MV-4-11 (cell line): ENCODE measurements at regions not wholly inside any gene's neighbourhood (a gene's known extent, or its start where the extent isn't known, plus 50 kb on each side); places are given as distances from the start of the nearest gene placed in this dataset.
A peak's percentile ranks its signal among the peaks of the same experiment; 100 is the strongest.
"Not testable (repeated sequence)": the region's sequence is repeated elsewhere in the genome, so short reads cannot be mapped to it uniquely, and the experiment has no call there.

ENCODE experiments used
- DNase-seq: peaks from one replicate; lab custom pipeline; 2025; lab: John Stamatoyannopoulos, UW

DNA sequence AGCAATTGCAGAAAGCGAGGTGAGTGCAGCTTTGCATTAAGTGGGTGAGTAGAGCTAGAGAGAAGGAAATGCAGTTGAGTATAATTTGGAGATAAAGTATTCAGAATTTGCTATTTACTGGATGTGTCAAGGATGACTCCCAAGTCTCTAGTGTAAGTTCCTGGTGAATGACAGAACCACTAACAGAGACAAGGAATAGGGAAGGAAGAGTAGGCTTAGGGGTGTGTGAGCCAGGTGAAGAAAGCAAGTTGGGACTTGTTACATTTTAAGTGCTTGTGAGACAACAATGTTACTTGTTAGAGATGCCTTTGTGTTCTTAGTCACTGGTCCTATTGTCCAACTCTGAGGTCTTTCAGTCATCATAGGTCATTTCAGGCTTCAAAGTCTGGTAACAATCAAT is 70.8 kb downstream of the TBC1D26 start:
- DNase-seq, result not testable (repeated sequence)

DNA sequence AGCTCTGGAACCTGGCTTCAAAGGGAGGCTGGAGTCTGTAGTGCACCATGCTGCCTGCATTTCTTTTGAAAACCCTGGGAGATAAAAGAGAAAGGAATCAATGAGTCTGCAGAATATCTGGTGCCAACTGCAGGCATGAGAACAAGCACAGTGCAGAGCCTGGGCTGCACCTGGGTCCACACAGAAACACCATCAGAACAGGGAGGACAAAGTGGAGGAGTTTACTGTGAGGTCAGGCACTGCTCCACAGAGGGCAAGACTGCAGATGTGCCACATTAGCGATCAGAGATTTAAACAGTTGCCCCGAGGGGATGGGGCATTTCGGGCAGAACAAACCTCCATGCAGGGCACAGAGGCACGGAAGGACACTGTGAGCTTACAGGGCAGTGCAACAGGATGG is 74.7 kb downstream of the TBC1D26 start:
- not testable (repeated sequence) for DNase-seq

DNA sequence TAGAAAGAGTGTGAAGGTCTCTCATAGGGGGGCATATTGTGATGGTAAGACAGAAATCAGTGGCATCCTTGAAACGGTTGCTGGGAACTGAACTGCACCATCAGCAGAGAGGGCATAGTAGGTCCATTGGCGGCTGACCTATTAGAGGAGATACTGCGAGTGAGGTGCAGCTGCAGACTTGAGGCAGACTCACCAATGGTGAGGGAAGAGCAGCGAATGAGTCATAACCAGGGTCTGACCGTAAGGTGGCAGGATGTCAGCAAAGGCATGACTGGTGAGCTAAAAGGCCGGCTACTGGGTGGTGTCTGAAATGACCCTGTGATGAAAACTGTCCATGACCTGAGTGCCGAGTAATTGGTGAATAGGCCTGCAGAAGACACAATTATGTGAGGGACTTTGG is 81.3 kb downstream of the TBC1D26 start:
- not testable (repeated sequence) for DNase-seq

DNA sequence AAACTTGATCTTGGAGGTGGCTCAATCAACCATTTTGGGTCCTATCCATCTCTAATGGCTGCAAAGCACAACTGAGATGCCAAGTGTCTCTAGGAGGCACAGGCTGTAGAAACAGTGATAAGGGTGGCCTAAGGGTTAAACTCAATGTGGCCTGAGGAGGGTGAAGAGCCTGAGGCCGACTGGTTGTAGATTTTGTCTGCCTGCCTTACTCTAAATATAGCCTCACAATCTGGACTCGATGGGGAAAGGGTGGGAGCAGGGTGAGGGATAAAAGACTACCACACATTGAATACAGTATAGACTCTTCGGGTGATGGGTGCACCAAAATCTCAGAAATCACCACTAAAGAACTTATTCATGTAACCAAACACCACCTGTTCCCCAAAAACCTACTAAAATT is 81.9 kb downstream of the TBC1D26 start:
- not testable (repeated sequence) for DNase-seq

DNA sequence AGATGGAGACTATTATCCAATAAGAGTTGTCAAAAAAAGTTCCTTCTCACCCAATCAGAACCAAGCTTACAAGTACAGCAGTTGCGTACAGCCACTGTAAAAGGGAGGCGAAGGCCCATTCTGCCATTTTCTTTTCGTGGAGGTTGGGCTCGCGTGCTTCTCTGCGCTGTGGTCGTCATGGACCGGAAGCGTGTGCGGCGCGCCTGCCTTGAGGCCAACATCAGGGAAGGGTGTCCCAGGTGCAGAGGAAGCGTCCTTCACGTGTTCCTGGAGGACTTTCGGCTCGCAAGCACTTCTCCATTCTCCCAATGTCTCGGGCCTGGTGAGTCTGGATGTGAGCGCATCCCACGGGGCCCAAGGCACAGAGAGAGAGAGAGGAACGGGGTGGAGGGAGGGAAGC is 85.8 kb downstream of the TBC1D26 start:
- not testable (repeated sequence) for DNase-seq

DNA sequence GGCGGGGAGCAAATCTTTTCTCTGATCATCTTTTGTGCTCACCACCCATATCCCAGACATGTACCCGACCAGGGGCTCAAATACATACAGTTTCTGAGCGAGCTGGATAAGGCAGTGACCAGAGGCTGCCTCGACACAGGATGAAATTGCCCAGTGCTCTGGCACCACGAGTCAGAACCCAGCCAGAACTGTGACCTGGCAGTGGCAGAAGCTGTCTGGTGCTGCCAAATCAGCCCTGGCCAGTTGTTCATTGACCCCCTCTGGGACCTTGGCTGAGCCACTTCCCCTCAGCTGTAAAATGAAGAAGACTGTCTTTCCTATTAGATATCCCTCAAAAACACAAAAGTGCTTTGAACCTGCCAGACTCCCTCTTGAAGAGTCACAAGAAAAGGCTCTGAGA is 90.2 kb downstream of the TBC1D26 start:
- DNase-seq, result not testable (repeated sequence)

DNA sequence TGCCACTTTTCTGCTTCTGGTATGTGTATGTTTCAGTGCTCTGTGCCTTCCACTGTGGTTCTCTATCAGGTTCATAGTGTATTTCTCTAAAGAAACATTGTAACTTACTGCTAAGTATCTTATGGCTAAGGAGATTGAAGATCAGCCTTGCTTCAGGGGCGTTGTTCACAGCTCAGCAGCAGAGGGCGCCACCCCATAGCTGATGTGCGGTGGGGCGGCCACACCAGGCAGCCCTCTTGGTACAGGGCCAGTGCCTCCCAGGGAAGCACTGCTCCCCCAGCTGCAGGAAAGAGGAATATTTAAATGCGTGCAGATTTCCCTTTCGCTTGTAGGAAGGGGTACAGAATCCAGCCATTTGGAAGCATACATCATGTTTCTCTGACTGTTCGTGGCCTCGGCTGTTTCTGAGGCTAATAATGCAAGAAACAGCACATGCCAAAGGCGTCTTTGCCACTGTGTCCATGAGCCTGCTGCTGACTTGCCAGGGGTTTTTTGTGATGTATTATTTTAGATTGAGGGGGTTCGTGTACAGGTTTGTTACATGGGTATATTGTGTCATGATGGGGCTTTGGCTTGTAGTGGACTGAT is 96.7 kb downstream of the TBC1D26 start:
- DNase-seq, result peak; percentile 68

DNA sequence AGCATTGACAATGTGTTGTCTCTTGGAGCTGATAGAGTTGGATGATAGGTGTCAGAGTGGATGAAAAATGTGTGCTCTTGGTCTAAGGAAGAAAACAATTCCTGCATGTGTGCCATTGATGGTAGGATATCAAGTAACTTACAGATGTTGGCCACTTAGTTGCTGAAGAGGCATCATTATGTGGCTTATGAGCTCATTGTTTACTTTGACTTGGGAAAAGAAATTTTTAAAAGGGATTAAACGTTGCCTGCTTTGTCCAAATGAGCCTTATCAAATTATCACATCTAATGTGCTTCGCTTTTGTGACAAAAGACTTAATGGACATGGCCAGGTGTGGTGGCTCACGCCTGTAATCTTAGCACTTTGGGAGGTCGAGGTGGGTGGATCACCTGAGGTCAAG is 98.1 kb downstream of the TBC1D26 start:
- DNase-seq, result not testable (repeated sequence)

DNA sequence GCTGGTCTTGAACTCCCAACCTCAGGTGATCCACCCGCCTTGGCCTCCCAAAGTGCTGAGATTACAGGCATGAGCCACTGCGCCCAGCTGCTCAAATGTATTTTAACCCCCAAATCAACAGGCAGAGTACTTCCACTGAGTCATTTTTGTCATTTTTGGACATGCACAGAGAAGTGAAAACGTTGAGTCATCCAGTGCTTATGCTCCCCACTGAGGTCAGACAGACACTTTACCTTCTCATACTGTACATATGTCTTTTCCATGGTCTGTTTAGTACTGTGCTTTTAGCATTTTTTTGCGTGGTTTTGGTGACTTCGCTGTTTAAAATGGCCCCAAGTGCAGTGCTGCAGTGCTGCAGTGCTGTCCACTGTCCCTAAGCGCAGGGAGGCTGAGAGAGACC is 99.1 kb downstream of the TBC1D26 start:
- DNase-seq, result peak; percentile 95

DNA sequence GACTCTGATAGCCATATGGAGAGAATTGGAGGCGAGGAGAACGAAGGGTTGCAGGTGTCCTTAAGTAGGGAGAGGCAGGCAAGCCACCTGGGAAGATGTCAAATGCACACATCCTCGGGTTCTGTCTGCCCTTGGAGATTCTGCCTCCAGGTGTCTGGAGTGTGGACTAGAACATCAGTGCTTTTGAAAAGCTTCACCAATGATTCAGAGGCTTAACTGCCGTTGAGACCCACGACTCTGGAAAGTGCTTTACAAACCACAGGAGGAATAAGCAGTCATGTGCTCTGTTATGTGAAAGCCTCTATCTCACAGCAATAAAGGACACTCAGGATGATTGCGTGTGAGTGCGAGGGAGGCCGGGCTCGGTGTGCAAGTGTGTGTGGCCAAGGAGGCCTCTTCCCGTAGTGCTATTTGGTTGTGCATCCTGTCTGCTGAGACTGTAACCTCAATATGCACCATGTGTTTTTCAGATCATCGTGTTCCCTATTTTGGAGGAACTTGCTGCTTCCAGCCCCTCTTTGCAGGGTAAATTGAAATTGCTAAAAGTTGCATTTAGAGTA is 100.9 kb downstream of the TBC1D26 start:
- peak; percentile 88 for DNase-seq

DNA sequence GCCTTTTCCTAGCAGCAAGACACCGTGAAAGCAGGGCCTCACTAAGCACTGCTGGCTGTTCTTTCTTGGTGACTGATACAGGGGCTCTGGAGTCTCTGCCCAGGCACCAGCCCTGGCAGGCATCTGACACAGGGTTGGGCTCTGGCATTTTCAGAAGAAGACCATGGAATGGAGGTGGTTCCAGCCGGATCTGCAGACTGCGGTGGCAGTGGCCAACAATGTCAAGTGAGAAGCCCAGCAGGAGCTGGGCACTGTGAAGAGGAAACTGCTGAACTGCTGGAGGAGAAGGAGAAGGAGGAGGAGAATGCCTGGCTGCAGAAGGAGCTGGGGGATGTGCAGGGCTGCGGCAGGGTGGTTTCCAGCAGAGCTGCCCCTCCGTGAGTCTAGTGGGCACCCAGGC is 101.8 kb downstream of the TBC1D26 start:
- DNase-seq, result not testable (repeated sequence)

DNA sequence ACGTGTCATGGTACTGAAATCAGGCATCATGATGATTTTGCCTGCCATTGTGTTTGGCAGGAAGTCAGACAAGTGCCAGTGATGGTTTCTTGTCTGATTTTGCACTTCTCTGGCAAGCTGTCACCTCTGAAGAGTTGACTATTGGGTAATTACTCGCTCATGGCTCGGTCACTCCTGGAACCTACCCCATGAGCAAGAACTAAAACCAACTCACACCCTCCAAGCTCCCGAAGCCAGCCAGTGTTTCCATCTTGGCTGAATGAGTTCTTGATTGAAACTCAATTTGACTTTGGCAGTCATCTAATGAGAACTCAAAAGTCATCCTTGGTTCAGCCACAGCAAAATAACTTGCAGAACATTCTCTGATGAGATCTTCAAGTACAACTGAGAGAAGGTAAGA is 103.4 kb downstream of the TBC1D26 start:
- DNase-seq, result not testable (repeated sequence)

DNA sequence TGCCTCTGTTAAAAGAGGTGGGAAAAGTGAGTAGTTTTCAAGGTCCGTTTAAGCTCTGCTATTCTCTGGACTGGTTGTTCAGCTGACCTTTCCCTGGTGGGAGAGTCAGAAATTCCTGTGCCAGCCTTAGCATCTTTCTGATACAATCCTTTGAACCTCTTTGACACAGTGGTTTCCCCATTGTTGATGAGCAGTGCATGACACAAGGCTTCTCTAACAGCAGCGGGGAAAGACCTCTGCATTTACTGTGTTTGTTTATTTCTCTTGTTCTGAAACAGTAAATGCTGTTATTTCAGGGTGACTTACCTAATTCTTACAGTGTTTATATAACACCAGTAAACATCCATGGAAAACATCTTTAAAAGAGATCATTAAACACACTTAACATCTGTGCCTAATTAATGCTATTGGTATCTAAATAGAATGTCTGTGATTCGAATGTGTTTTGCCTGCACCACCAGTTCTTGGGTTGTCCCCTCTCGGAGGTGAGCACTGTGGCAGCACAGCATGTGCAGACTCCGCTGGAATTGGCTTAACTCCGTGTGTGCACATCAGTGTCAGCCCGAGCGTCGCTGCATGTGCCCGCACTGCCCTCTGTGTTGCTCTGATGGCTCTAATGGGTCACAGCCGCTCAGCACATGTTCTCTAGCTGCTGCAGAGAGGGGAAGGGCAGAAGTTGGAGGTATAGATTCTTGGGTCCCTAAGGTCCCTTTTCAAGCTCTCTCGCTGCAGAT is 104.3 kb downstream of the TBC1D26 start:
- not testable (repeated sequence) for DNase-seq

DNA sequence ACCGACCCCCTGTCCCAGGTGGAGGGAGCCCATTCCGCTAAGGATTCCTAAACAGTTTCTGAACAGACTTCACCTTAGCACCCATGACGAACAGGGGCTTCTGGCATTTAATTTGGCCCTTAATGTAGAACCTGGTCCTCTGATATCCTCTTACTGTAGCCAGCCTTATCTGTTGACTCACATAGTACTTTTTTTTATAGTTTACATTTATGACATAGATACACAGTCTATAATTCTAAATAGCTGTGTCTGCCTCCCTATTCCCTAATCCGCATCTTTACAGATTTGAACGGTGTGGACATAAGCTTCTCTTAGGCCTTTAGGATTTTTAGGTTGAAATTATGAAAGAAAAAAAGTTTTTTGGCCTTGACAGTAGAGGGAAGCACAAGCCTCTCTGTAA is 104.9 kb downstream of the TBC1D26 start:
- DNase-seq, result not testable (repeated sequence)

DNA sequence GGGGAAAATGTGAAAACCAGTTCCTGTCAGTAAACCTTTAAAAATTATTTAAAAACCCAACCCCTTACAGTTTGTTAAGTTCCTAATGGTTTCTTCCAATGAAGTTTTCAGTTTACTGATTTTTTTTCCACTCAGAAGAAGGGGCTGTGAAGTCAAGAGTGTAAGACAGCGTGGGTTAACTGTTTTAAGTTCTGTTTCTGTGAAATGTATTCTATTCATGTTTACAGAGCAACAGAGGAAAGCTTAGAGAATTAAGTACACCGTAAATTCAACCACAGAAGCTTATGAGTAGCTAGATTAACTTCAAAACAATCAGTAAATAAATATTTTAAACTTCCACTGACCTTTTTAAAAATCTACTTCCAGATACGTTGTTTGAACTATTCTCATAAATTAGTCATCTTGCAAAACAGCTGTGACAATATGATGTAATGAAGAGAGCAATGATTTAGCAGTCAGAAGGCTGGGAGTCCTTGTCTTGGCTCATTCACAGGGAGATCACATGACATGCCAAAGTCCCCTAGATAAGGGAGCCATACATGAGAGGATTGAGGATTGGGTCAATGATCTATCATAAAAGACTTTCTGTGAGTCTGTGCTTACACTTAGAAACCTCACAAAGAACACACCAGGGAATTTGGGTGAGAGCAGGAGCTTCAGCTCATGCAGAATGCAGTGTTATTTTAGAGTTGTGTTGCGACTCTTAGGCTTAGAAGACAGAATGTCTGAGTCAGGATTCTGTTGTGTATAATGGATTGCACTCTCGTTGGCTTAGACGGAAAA is 97.3 kb upstream of the ADORA2B start:
- DNase-seq, result not testable (repeated sequence)

DNA sequence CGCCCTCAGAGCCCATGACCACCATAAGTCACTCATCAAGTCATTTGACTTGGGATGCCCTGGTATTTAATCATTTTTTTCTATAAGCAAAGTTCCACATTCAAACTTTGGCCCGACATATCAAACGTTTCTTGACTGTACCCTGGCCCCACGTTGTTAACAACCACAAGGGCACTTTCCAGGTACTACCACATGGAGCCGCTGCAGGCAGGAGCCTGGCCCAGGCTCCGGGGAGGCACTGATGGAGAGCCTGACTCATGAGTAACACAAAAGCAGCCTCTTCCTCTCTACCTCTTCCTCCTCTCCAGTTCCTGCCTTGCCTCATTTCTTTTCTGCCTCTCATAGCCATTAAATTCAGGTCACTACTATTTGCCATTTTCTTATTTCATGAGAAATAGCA is 95.9 kb upstream of the ADORA2B start:
- peak; percentile 82 for DNase-seq

DNA sequence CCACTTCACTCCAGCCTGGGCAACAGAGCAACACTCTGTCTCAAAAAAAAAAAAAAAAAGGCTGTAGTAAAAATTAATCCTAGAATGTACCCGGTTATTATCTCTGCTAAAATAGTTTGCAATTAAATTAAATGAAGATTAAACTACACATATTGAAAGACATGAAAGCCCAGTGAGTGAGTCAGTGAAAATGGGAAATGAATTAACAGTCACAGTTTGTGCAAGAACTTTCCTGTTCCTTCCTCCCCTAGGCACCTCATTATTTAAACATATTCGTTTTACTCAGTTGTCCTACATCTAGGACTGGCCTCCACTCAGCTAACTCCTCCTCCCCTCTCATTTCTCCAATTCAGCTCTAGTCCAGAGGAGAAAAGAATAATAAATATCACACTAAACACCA is 94.9 kb upstream of the ADORA2B start:
- peak; percentile 21 for DNase-seq

DNA sequence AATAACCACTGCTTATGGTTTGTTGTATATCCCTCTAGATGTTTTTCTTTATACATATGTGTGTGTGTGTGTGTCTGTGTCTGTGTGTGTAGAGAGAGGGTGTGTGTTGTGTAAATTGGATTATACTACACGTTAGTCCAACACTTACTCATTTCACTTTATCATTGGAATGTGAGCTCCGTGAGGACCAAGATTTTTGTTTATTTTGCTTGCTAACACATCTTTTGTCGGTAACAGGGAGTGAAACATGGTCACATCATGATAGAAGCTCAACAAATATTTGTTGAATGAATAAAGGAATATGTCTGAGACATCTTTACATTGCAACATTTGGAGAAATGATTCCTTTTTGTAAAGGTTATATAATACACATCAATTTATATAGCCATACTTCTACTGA is 94.2 kb upstream of the ADORA2B start:
- DNase-seq, result not testable (repeated sequence)

DNA sequence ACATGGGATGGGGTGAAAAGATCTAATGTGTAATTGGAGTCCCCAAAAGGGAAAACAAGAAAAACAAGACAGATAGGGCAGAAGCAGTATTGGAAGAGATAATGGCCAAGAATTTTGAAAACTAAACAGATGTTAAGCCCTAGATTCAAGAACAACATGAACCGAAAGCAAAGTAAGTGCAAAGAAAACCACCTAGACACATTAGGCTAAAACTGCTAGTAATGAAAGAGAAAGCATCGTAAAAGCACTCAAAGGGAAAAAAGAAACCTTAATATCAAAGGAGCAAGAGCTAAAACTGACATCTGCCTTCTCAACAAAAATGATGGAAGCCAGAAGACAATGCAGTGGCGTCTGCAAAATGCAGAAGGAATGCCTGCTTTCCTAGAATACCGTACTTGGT is 92.1 kb upstream of the ADORA2B start:
- DNase-seq, result not testable (repeated sequence)

DNA sequence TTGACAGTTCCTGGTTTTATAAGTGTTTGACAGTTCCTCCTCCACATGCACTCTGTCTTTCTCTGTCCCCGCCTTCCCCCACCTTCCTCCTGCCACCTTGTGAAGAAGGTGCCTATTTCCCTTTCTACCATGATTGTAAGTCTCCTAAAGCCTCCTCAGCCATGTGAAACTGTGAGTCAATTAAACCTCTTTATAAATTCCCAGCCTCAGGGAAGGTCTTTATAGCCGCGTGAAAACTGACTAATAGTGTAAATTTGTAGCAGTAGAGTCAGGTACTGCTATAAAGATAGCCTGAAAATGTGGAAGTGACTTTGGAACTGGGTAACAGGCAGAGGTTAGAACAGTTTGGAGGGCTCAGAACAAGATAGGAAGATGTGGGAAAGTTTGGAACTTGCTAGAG is 88.7 kb upstream of the ADORA2B start:
- not testable (repeated sequence) for DNase-seq

DNA sequence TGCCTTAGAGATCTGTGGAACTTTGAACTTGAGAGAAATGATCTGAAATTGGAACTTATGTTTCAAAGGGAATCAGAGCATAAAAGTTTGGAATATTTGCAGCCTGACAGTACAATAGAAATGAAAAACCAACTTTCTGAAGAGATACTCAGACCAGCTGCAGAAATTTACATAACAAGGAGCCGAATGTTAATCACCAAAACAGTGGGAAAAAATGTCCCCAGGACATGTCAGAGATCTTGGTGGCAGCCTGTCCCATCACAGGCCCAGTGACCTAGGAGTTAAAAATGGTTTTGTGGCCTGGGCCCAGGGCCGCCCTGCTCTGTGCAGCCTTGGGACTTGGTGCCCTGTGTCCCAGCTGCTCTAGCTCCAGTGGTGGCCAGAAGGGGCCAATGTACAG is 88.2 kb upstream of the ADORA2B start:
- not testable (repeated sequence) for DNase-seq

DNA sequence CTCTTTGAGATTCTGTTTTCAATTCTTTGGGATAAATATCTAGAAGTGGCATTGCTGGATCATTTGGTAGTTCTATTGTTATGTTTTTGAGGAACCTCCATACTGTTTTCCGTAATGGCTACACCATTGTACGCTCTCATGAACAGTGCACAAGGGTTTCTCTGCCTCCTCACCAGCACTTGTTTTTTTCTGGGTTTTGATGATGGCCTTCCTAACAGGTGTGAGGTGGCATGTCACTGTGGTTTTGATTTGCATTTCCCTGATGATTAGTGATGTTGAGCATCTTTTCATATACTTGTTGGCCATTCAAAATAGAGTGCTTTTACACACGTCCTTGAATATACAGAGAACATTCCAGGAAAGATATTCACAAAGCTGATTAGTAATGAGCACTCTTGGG is 86.8 kb upstream of the ADORA2B start:
- DNase-seq, result not testable (repeated sequence)

DNA sequence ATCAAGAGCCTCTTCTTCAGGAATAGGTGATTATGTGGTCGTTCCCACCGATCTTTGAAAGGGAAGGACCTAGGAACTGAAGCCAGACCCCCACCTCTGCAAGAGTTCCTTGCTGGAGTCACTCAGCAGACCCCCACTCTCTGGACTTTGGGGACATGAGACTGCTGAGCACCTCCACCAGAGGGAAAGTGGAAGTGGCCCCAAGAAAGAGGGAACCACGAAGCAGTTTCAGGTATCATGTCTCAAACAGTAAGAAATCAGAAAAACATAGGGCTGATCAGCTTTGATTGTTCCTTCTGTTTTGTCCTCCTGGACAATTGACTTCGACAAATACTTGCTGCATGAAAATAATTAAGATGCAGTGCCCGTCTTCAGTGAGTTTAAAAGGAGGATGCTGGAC is 84.2 kb upstream of the ADORA2B start:
- not testable (repeated sequence) for DNase-seq
